A673 (cell line): ENCODE measurements at regions not wholly inside any gene's neighbourhood (a gene's known extent, or its start where the extent isn't known, plus 50 kb on each side); places are given as distances from the start of the nearest gene placed in this dataset.

Source experiments
- BruUV-seq: library from RNA; stranded (reverse); fragments of 400-500 nt; replicated peaks from 2 replicates; lab custom pipeline; 2021; lab: Mats Ljungman, UMichigan
- CTCF ChIA-PET: fragments of 300-600 bp; sonication (Branson Sonifier 250); formaldehyde crosslinking; loops from one replicate; lab custom pipeline; 2022; ENCODE audit warnings: antibody characterized with exemption; lab: Charles Lee
- POLR2A ChIA-PET: fragments of 300-600 bp; sonication (Branson Sonifier 250); formaldehyde crosslinking; loops from one replicate; lab custom pipeline; 2022; ENCODE audit warnings: antibody characterized with exemption; ENCODE audit not compliant: low non-redundant PET; lab: Charles Lee
- DNase-seq: peaks from one replicate; pipeline ENCODE4 v3.0.0-alpha.2; 2015; ENCODE audit warnings: low spot score
- H3K27ac ChIP-seq: fragments of 200-600 bp; sonication (generic); 2 replicates; pipeline ENCODE4 v1.5.1; 2016; ENCODE audit warnings: mixed run types, low read depth, mild to moderate bottlenecking, mixed read lengths, antibody characterized with exemption, low read length; ENCODE audit not compliant: poor library complexity, severe bottlenecking
- H3K27me3 ChIP-seq: fragments of 200-600 bp; sonication (generic); replicated peaks from 2 replicates; pipeline ENCODE4 v1.6.1; 2017; ENCODE audit warnings: mixed run types, low read depth, mild to moderate bottlenecking, mixed read lengths, antibody characterized with exemption, low read length; ENCODE audit not compliant: insufficient read depth, poor library complexity
- H3K36me3 ChIP-seq: fragments of 200-600 bp; sonication (generic); 2 replicates; pipeline ENCODE4 v1.6.1; 2016; ENCODE audit warnings: mixed run types, mild to moderate bottlenecking, mixed read lengths, antibody characterized with exemption, low read length; ENCODE audit not compliant: insufficient read depth, poor library complexity, severe bottlenecking
- H3K4me1 ChIP-seq: fragments of 200-600 bp; sonication (generic); 2 replicates; pipeline ENCODE4 v1.6.1; 2017; ENCODE audit warnings: mixed run types, mild to moderate bottlenecking, mixed read lengths, antibody characterized with exemption, low read length; ENCODE audit not compliant: insufficient read depth, poor library complexity, severe bottlenecking
- H3K4me3 ChIP-seq: fragments of 200-600 bp; sonication (generic); 2 replicates; pipeline ENCODE4 v1.5.1; 2016; ENCODE audit warnings: low read depth, mixed run types, mild to moderate bottlenecking, mixed read lengths, low read length; ENCODE audit not compliant: poor library complexity, severe bottlenecking
- H3K9me3 ChIP-seq: fragments of 200-600 bp; sonication (generic); 2 replicates; pipeline ENCODE4 v1.6.1; 2016; ENCODE audit warnings: mixed run types, low read depth, mild to moderate bottlenecking, mixed read lengths, antibody characterized with exemption, low read length; ENCODE audit not compliant: poor library complexity, severe bottlenecking
- EZH2 ChIP-seq: fragments of 200-600 bp; sonication (generic); IDR thresholded peaks from 2 replicates; pipeline ENCODE4 v1.6.1; 2017; ENCODE audit warnings: borderline replicate concordance, low read depth, mild to moderate bottlenecking, mixed read lengths, antibody characterized with exemption, low read length; ENCODE audit not compliant: poor library complexity, severe bottlenecking
- intact Hi-C: fragments of 100-400 bp; cut with micrococcal nuclease; formaldehyde crosslinking; loops from one replicate; pipeline ENCODE4 v1.10.0; 2022; ENCODE audit not compliant: unreplicated experiment
- TF ChIP-seq, protein P1 (sequence below): fragments of 300-800, 200-600 bp; sonication (generic); conservative IDR thresholded peaks from 2 replicates; pipeline ENCODE4 v1.5.1; 2017; ENCODE audit warnings: low read depth, mild to moderate bottlenecking, antibody characterized with exemption, low read length, moderate library complexity, mixed read lengths

- peak; percentile 2 for DNase-seq
- intact Hi-C loops: no loop called here
Measured at GRCh38 chr5:62152394-62153087, 153.5 kb upstream of the KIF2A start.

GRCh38 chr5:62154758-62155157 is 151.2 kb upstream of the KIF2A start:
- ChIA-PET POLR2A (no interaction called here), CTCF (no interaction called here)
- H3K4me3 ChIP-seq: no peak overlapping the region
- intact Hi-C loops: no loop called here
- BruUV-seq: no TSS peak
- H3K27me3 ChIP-seq: no peaks in the 10 kb centered on the region
- no peak overlapping the region for H3K27ac ChIP-seq
- DNase-seq: no peak
- no peaks in the 10 kb centered on the region for H3K9me3 ChIP-seq
- TF ChIP-seq, protein P1, sequence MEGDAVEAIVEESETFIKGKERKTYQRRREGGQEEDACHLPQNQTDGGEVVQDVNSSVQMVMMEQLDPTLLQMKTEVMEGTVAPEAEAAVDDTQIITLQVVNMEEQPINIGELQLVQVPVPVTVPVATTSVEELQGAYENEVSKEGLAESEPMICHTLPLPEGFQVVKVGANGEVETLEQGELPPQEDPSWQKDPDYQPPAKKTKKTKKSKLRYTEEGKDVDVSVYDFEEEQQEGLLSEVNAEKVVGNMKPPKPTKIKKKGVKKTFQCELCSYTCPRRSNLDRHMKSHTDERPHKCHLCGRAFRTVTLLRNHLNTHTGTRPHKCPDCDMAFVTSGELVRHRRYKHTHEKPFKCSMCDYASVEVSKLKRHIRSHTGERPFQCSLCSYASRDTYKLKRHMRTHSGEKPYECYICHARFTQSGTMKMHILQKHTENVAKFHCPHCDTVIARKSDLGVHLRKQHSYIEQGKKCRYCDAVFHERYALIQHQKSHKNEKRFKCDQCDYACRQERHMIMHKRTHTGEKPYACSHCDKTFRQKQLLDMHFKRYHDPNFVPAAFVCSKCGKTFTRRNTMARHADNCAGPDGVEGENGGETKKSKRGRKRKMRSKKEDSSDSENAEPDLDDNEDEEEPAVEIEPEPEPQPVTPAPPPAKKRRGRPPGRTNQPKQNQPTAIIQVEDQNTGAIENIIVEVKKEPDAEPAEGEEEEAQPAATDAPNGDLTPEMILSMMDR: no peak
- no peak for TF ChIP-seq EZH2
- no peaks in the 10 kb centered on the region for H3K4me1 ChIP-seq
- no peaks in the 10 kb centered on the region for H3K36me3 ChIP-seq

More at GRCh38 chr5:62152394-62153087, 153.5 kb upstream of the KIF2A start:
- BruUV-seq: no TSS peak
- TF ChIP-seq EZH2: no peak
- TF ChIP-seq, protein P1: no peak
- POLR2A ChIA-PET: no interaction called here
- no peak overlapping the region for H3K27ac ChIP-seq
- H3K36me3 ChIP-seq: no peaks in the 10 kb centered on the region
- H3K4me3 ChIP-seq: no peak overlapping the region
- H3K9me3 ChIP-seq: no peaks in the 10 kb centered on the region
- no peaks in the 10 kb centered on the region for H3K4me1 ChIP-seq
- H3K27me3 ChIP-seq: no peaks in the 10 kb centered on the region
- CTCF ChIA-PET: interaction anchor here (0.6 kb wide), 1 partner anchor 1282 kb away, joined by 3 read pairs; no protein-coding TSS in a partner anchor

- Histone ChIP-seq H3K27me3 (no peaks in the 10 kb centered on the region), H3K4me3 (no peak overlapping the region), H3K9me3 (no peaks in the 10 kb centered on the region), H3K27ac (no peak overlapping the region), H3K4me1 (no peaks in the 10 kb centered on the region), H3K36me3 (no peaks in the 10 kb centered on the region)
- BruUV-seq: no TSS peak
- no peak for DNase-seq
- intact Hi-C loops: no loop called here
- TF ChIP-seq, protein P1: no peak
- no peak for TF ChIP-seq EZH2
- ChIA-PET POLR2A (no interaction called here), CTCF (no interaction called here)
Measured at GRCh38 chr5:62155988-62156387, 150.0 kb upstream of the KIF2A start.
